Fibroblast of skin of back (primary cell): ENCODE measurements at regions not wholly inside any gene's neighbourhood (a gene's known extent, or its start where the extent isn't known, plus 50 kb on each side); places are given as distances from the start of the nearest gene placed in this dataset.
"Not testable (repeated sequence)": the region's sequence is repeated elsewhere in the genome, so short reads cannot be mapped to it uniquely, and the experiment has no call there.

Experiments
- DNase-seq: peaks from one replicate; pipeline ENCODE4 v3.0.0-alpha.2; 2013

DNA sequence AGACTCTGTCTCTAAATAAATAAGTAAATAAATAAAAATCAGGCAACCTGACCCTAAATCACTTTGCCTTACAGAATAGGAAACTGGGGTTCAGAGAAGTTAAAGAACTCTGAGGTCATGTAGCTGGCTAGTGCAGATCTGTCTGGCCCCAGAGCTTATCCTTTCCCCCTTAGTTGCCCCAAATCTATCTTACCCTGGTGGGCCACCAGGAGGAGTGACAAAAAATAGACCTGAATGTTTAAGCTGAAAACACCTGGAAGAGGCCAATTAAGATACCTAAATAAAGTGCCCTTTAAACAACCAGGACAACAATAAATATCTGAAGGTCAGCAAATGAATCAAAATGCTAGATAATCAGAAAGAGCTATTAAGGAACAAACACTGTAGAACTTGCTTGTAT, 59.7 kb downstream of the TEX35 start:
- no peak for DNase-seq

DNA sequence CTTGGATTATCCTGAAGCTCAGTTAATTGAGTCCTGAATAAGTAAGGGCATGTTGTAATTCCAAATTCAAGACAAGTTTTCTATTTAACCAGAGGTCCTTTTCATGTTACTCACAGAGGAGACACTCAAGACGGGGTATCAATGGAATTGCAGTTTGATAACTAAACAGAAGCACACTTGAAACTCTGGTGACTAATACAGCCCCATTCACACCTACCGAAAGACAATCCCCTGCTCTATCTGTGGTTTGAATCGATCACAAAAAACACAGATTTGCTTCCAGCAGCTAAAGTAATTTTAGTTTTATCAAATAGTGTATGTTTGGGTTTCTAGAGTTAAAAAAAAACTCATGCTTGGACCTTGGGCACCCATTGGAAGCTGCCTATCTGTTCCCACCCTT, 60.4 kb downstream of the TEX35 start:
- DNase-seq, result no peak

DNA sequence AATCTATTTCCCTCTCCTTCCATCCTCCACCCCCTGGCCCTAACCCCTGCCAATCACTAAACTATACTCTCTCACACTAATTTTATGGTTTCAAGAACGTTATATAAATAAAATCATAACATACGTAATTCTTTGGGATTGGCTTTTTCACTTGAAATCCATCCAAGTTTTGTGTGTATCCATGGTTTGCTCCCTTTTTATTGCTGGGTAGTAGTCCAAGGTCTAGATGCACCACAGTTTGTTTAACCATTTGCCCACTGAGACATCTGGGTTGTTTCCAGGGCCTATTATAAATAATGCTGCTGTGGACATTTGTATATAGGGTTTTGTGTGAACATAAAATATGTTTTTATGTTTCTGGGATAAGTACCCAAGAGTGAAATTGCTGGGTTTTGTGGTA, 61.4 kb downstream of the TEX35 start:
- no peak for DNase-seq

GRCh38 chr1:178575611-178576361, 62.9 kb downstream of the TEX35 start:
- no peak for DNase-seq

GRCh38 chr1:178576841-178577240, 63.9 kb downstream of the TEX35 start:
- DNase-seq, result no peak

DNA sequence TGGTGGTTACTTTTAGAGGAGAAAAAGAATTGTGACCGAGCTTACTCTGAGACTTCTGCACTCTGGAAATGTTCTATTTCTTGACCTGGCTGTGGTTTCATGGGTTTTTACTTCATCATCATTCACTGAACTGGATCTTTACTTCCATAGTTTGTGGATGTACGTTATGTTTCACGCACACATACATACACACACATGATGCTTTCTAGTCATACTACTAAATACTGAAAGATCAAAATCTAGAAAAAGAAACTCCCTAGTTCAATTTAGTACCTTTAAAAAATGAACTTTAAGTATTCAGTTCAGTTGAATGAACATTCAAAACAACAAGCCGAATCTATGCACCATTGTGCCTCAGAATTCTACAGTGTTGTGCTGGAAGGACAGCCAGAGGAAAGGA, 65.0 kb downstream of the TEX35 start:
- no peak for DNase-seq

- DNase-seq, result no peak
These were observed 65.6 kb downstream of the TEX35 start for GRCh38 chr1:178578541-178578940.

DNA sequence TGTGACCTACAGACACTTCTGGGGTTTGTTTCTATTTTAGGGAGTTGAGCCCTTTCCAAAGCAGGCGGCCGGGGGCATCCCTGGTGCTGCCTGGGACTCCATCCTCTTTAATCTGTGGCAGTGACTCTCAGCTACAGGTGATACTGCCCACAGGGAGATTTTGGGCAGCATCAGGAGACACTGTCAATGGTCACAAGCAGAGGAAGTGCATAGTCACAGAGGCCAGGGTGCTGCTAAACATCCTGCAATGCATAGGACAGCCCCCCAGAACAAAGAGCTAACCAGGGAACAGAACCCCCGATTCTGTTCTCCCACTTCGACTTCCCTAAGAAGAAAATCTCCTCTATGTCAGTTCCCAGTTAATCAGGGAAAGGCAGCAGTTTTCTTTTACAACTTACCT, 66.2 kb downstream of the TEX35 start:
- no peak for DNase-seq

DNA sequence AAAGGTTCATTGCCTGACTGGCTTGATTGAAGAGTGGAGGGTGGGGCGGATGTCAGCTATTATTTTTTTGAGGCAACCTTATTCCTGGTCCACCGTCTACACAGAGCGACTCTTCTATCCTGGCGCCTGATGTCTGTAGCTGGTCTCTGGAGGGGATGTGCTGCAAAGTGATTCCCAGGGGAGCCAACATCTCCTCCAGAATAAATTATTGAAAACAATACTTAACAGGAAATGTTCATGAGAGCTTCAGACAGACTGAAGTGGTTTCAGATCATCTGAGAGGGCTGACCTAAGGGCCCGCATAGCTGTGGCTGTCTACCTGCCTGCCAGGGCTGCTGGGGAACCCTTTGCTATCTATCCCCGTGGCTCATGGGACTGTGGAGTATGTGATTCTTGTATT, 66.7 kb downstream of the TEX35 start:
- DNase-seq, result no peak

DNA sequence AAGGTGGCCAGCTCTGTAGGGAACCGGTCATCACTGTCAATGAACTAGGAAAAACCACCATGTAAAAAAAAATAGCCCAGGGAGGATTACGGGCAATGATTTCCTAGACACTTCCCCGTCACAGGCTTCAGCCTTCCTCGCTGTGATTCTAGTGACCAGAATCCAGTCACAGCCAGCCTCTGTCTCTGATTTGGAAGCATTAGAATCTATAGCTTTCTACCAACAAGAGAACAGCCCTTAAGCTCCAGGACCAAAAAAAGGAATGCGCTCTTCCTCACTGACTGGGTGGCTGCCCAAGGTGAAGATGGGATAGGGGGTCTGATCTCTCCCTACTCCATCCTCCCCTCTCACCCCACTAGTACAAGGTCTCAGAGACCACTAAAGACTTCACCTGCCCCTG, 67.2 kb downstream of the TEX35 start:
- DNase-seq, result no peak

- DNase-seq, result no peak
These were observed 68.0 kb downstream of the TEX35 start for GRCh38 chr1:178580876-178581275.

- DNase-seq, result no peak
These were observed 68.7 kb downstream of the TEX35 start for GRCh38 chr1:178581351-178582303.

DNA sequence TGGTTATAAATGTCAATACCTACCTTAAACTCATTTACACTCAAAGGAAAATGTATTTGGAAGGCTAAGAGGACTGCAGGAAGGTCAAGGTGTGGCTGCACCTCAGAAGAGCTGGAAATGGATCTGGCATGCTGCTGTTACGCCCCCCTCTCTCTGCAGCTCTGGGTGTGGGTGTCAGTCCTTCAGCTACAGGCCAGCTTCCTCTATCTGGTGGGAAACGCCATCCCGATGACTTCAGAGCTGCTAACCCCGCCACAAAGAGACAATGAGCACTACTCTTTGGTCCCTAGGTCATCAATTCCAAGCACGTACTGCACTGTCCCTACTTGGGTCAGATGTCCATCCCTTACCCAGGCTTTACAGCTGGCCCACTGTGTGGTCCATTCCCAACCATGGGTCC, 74.2 kb downstream of the TEX35 start:
- no peak for DNase-seq

DNA sequence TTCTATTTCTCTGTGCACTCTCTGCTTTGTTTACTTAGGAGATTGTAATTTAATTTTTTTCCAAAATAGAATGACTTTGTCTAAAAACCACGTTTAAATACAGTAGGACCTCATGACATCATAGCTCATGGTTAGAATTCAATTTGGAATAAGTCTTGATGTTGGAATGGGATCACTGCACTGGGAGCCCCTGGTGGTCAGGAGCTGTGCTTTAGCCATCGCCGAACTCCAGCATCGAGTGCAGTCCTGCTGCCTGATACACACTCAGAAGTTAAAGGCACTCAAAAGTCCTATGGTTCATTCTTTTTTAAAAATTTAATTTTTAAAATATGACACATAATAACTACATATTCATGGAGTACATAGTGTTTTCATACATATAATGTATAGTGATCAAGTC, 75.1 kb downstream of the TEX35 start:
- no peak for DNase-seq

DNA sequence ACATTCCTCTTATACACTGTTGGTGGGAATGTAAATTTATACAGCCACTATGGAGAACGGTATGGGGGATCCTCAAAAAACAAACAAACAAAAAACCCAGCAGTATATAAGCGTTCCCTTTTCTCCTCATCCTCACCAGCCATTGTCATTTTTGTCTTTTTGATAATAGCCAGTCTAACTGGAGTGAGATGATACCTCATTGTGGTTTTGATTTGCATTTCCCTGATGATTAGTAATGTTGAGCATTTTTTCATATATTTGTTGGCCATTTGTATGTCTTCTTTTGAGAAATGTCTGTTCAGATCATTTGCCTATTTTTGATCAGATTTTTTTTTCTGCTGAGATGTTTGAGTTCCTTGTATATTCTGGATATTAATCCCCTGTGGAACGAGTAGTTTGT, 76.1 kb downstream of the TEX35 start:
- DNase-seq, result not testable (repeated sequence)

DNA sequence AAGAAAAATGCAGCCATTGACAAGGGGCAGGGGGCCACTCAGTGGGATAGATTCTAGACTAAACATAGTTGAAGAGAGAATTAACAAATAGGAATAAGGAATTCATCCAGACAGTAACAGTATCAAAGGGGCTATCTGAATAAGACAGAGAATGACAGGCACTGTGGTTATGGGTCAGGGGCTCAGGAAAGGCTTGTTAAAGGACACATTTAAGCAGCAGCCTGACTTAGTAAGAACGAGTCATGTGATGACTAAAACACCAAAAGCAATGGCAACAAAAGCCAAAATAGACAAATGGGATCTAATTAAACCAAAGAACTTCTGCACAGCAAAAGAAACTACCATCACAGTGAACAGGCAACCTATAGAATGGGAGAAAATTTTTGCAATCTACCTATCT, 78.9 kb downstream of the TEX35 start:
- peak; percentile 65 for DNase-seq

DNA sequence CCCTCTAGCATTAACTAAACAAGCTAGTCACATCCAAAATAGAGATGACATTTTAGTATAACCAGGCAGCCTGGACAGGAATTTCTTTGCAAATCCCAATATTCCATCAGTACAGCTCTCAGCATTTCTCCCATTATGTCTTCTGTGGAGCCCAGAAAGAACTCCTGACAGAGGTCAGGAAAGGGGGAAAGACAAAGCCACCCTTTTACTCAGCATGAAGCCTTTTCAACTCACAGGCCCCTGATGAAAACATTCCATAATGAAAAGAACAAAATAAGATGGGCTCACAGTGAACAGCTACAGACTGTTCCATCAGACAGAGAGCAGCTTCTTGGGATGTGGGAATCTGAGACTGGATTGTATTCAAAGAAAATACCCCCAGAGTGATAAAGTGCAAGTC, 80.6 kb downstream of the TEX35 start:
- DNase-seq, result no peak

- DNase-seq, result no peak
These were observed 81.2 kb downstream of the TEX35 start for GRCh38 chr1:178594133-178594532.

DNA sequence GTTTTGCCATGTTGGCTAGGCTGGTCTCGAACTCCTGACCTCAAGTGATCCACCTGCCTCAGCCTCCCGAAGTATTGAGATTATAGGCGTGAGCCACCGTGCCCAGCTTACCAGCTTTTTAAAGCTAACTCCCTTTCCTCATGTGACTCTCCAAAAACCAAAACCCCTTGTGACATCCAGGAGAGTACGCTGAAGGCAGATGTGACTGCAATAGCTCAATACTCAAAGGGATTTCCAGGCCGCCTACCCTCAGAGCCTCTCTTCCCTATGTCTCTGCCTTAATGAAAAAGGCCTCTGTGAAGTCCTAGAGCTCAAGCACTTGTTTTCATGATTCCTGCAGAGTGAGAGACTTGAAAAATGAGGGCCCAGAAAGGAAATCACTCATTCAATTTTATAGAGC, 82.6 kb downstream of the TEX35 start:
- DNase-seq, result no peak

DNA sequence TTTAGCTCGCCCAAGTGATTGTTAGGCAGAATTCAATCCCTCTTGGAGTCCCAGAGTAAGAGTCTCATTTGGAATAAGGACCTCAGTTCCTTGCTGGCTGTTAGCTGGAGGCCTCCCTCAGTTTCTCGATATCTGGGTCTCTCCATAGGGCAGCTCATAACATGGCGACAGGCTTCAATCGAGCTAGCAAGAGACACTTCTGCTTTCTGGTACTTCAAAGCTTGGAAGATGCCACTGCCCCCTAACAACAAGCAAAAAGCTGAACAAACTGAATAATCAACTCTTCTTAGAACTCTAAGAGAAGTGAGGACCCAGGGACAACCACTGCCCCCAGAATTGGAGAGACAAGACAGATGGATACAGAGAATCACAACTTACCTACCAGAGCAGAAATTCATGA, 86.2 kb downstream of the TEX35 start:
- DNase-seq, result no peak

DNA sequence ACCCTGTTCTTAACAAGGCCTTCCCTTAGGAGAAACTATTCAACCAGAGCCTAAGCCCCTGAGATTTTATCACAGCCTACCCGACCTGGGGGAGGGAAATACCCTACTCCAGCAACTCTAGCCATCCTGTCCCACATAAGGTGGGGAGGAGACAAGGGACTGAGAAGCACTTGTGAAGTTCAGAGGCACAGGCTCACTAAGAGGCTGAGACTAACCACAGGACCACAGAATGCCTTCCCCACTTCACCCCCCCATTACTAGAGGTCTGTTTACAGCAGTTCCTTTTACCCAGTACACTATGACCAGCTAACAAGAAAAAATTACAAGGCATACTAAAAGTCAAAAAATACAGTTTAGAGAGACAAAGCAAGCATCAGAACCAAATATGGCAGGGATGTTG, 86.8 kb downstream of the TEX35 start:
- DNase-seq, result no peak

DNA sequence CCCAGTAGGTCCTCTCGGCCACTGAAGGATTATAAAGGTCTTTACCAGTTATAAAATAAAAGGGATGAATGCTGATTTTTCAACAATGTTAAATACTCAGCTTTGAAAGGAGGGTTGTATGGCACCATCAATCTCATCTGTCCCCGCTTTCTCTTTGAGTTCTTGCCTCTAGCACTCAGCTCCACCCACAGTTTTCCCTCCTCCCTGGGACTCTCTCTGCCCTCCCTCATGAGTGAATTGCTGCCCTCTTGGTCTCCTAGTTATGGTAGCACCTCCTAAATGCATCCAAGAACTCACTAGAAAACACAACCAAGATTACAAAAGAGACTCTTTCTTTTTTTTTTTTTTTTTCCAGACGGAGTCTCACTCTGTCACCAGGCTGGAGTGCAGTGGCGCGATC, 91.0 kb downstream of the TEX35 start:
- DNase-seq, result no peak

DNA sequence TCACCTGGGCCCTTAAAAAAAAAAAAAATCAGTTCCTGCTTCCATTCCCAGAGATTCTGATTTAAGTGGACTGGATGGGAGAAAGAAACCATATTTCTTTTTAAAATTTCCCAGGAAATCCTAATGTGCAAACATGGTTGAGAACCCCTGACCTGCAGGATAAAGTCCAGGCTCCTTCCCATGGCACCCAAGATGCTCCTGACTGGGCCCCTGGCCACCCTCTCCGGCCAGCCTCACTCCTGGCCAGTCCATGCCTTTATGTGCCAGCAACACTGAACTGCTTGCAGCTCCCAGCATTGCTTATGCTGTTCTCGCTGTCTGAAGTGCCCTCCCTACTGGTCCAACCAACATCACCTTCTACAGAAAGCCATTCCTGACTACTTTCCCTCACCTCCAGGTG, 93.9 kb downstream of the TEX35 start:
- no peak for DNase-seq
